ENCODE measurements at regions not wholly inside any gene's neighbourhood (a gene's known extent, or its start where the extent isn't known, plus 50 kb on each side); places are given as distances from the start of the nearest gene placed in this dataset.

GRCh38 chr5:136615251-136616119, 250.1 kb upstream of the TRPC7 start:
- TF ChIP-seq CTCF (IDR thresholded peaks at IDR 0.05 in 4 of 5, conservative IDR thresholded peaks at IDR 0.05 in 1 of 5), result no peak
- TF ChIP-seq POLR2A (IDR thresholded peaks at IDR 0.05), result no peak
- Histone ChIP-seq H3K27ac (no peak overlapping the region), H3K4me3 (no peak overlapping the region), H3K27me3 (no peaks in the 10 kb centered on the region), H3K4me1 (no peaks in the 10 kb centered on the region), H3K9me3 (no peaks in the 10 kb centered on the region), H3K36me3 (no peaks in the 10 kb centered on the region)
- DNase-seq (no peak), ATAC-seq (no peak)
- intact Hi-C loops (cut with DNase I; ENCODE audit: low total_unique reads), result no loop called here
- in situ Hi-C loops (cut with MboI; ENCODE audit: low sequenced_read_pairs in 4 of 4), result no loop called here

- H3K27me3 ChIP-seq, result no peaks in the 10 kb centered on the region
- H3K9me3 ChIP-seq, result no peaks in the 10 kb centered on the region
- no peaks in the 10 kb centered on the region for H3K36me3 ChIP-seq
- no peak overlapping the region for H3K27ac ChIP-seq
- in situ Hi-C loops (cut with MboI; ENCODE audit: low sequenced_read_pairs in 4 of 4), result no loop called here
- DNase-seq (no peak), ATAC-seq (no peak)
- intact Hi-C loops (cut with DNase I; ENCODE audit: low total_unique reads), result no loop called here
- TF ChIP-seq CTCF (IDR thresholded peaks at IDR 0.05 in 4 of 5, conservative IDR thresholded peaks at IDR 0.05 in 1 of 5) (no peak), POLR2A (IDR thresholded peaks at IDR 0.05) (no peak)
- H3K4me1 ChIP-seq, result no peaks in the 10 kb centered on the region
- H3K4me3 ChIP-seq, result no peak overlapping the region
Observed at GRCh38 chr5:136613230-136613629, 247.9 kb upstream of the TRPC7 start.

- Histone ChIP-seq H3K4me3 (no peak overlapping the region), H3K9me3 (no peaks in the 10 kb centered on the region), H3K4me1 (no peaks in the 10 kb centered on the region), H3K27ac (no peak overlapping the region), H3K27me3 (no peaks in the 10 kb centered on the region), H3K36me3 (no peaks in the 10 kb centered on the region)
- in situ Hi-C loops (cut with MboI; ENCODE audit: low sequenced_read_pairs in 4 of 4) (no loop called here), intact Hi-C loops (cut with DNase I; ENCODE audit: low total_unique reads) (no loop called here)
- TF ChIP-seq POLR2A (IDR thresholded peaks at IDR 0.05), result no peak
- no peak for TF ChIP-seq CTCF (IDR thresholded peaks at IDR 0.05 in 4 of 5, conservative IDR thresholded peaks at IDR 0.05 in 1 of 5)
- no peak for DNase-seq
- ATAC-seq, result no peak
Observed at GRCh38 chr5:136605638-136606037, 240.3 kb upstream of the TRPC7 start.

- Histone ChIP-seq H3K36me3 (no peaks in the 10 kb centered on the region), H3K4me1 (no peaks in the 10 kb centered on the region), H3K27me3 (no peaks in the 10 kb centered on the region), H3K27ac (no peak overlapping the region), H3K9me3 (no peaks in the 10 kb centered on the region), H3K4me3 (no peak overlapping the region)
- TF ChIP-seq POLR2A (IDR thresholded peaks at IDR 0.05), result no peak
- no peak for TF ChIP-seq CTCF (IDR thresholded peaks at IDR 0.05 in 4 of 5, conservative IDR thresholded peaks at IDR 0.05 in 1 of 5)
- ATAC-seq, result no peak
- in situ Hi-C loops (cut with MboI; ENCODE audit: low sequenced_read_pairs in 4 of 4), result no loop called here
- no peak for DNase-seq
- intact Hi-C loops (cut with DNase I; ENCODE audit: low total_unique reads), result no loop called here
Observed at GRCh38 chr5:136600306-136600705, 235.0 kb upstream of the TRPC7 start.
